GM12891 (cell line): ENCODE measurements at regions not wholly inside any gene's neighbourhood (a gene's known extent, or its start where the extent isn't known, plus 50 kb on each side); places are given as distances from the start of the nearest gene placed in this dataset.

ENCODE experiments used
- DNase-seq: peaks from one replicate; pipeline ENCODE4 v3.0.0; 2011; ENCODE audit warnings: low spot score; ENCODE audit not compliant: insufficient read length
- FAIRE-seq: peaks from 2 replicates; lab custom pipeline; 2011; peaks lifted over from hg19 to GRCh38; lab: Jason Lieb, UNC
- PAX5 ChIP-seq: IDR thresholded peaks from 2 replicates; pipeline ENCODE4 v1.6.1; 2011; ENCODE audit warnings: low read length, moderate library complexity, mild to moderate bottlenecking; ENCODE audit not compliant: insufficient read depth, severe bottlenecking
- POLR2A ChIP-seq: IDR thresholded peaks from 2 replicates; pipeline ENCODE4 v1.6.1; 2011; ENCODE audit warnings: low read depth, low read length, control low read depth
- POLR2AphosphoS5 ChIP-seq: IDR thresholded peaks from 2 replicates; pipeline ENCODE4 v1.6.1; 2011; ENCODE audit warnings: low read depth, low read length, control low read depth
- POU2F2 ChIP-seq: IDR thresholded peaks from 2 replicates; pipeline ENCODE4 v1.6.1; 2011; ENCODE audit warnings: low read depth, mild to moderate bottlenecking, control low read depth, low read length, moderate library complexity
- SPI1 ChIP-seq: IDR thresholded peaks from 2 replicates; pipeline ENCODE4 v1.6.1; 2011; ENCODE audit warnings: low read depth, low read length, control low read depth
- TAF1 ChIP-seq: IDR thresholded peaks from 2 replicates; pipeline ENCODE4 v1.6.1; 2011; ENCODE audit warnings: low read depth, low read length, control low read depth

GRCh38 chr10:83955406-83955805 is 183.9 kb upstream of the GHITM start:
- no peak for FAIRE-seq
- TF ChIP-seq TAF1 (no peak), PAX5 (no peak), SPI1 (no peak), POLR2AphosphoS5 (no peak), POU2F2 (no peak), POLR2A (no peak)
- no peak for DNase-seq

GRCh38 chr10:83957168-83957947 is 182.0 kb upstream of the GHITM start:
- DNase-seq (no peak), FAIRE-seq (no peak)
- TF ChIP-seq SPI1 (no peak), POLR2AphosphoS5 (no peak), TAF1 (no peak)

GRCh38 chr10:83959328-83959727 is 180.0 kb upstream of the GHITM start:
- no peak for TF ChIP-seq PAX5
- TF ChIP-seq POU2F2, result no peak
- TF ChIP-seq TAF1, result no peak
- TF ChIP-seq POLR2A, result no peak
- TF ChIP-seq POLR2AphosphoS5, result no peak
- no peak for TF ChIP-seq SPI1
- no peak for DNase-seq
- FAIRE-seq, result no peak

- no peak for FAIRE-seq
Measured at GRCh38 chr10:83960125-83960524, 179.2 kb upstream of the GHITM start.

GRCh38 chr10:83961620-83962019 is 177.7 kb upstream of the GHITM start:
- no peak for FAIRE-seq
- TF ChIP-seq TAF1, result no peak
- no peak for DNase-seq

More at GRCh38 chr10:83960125-83960524, 179.2 kb upstream of the GHITM start:
- no peak for TF ChIP-seq POU2F2
- TF ChIP-seq POLR2A, result no peak
- no peak for TF ChIP-seq SPI1
- no peak for TF ChIP-seq TAF1
- TF ChIP-seq POLR2AphosphoS5, result no peak
- TF ChIP-seq PAX5, result no peak
- no peak for DNase-seq

GRCh38 chr10:83963446-83963845 is 175.9 kb upstream of the GHITM start:
- FAIRE-seq (no peak), DNase-seq (no peak)
- TF ChIP-seq PAX5 (no peak), POLR2AphosphoS5 (no peak), TAF1 (no peak), SPI1 (no peak), POLR2A (no peak), POU2F2 (no peak)

- FAIRE-seq (no peak), DNase-seq (no peak)
- TF ChIP-seq POU2F2 (no peak), TAF1 (no peak), POLR2AphosphoS5 (no peak), SPI1 (no peak), POLR2A (no peak), PAX5 (no peak)
Measured at GRCh38 chr10:83965473-83965872, 173.8 kb upstream of the GHITM start.

GRCh38 chr10:83968052-83968451 is 171.3 kb upstream of the GHITM start:
- no peak for FAIRE-seq
- DNase-seq, result no peak
- no peak for TF ChIP-seq POU2F2
- TF ChIP-seq SPI1, result no peak

GRCh38 chr10:83978681-83979383 is 160.5 kb upstream of the GHITM start:
- DNase-seq, result no peak
- FAIRE-seq, result no peak
- TF ChIP-seq TAF1, result no peak
- TF ChIP-seq PAX5, result no peak
- no peak for TF ChIP-seq POLR2AphosphoS5
- TF ChIP-seq POLR2A, result no peak
- TF ChIP-seq POU2F2, result no peak
- no peak for TF ChIP-seq SPI1

- TF ChIP-seq TAF1 (no peak), SPI1 (peak; percentile 69)
- no peak for FAIRE-seq
- DNase-seq, result no peak
Measured at GRCh38 chr10:83982812-83983211, 156.5 kb upstream of the GHITM start.
